ENCODE measurements at regions not wholly inside any gene's neighbourhood (a gene's known extent, or its start where the extent isn't known, plus 50 kb on each side); places are given as distances from the start of the nearest gene placed in this dataset.

GRCh38 chr20:12072954-12073264 lies 155.2 kb downstream of the BTBD3 start:
- H3K36me3 Mint-ChIP-seq (ENCODE audit: low read depth, unreplicated experiment): no peaks in the 10 kb centered on the region
- no peak for FAIRE-seq
- peaks cover 4% of the 10 kb centered on the region for H3K4me1 ChIP-seq (ENCODE audit: insufficient read depth, low read length)

DNA sequence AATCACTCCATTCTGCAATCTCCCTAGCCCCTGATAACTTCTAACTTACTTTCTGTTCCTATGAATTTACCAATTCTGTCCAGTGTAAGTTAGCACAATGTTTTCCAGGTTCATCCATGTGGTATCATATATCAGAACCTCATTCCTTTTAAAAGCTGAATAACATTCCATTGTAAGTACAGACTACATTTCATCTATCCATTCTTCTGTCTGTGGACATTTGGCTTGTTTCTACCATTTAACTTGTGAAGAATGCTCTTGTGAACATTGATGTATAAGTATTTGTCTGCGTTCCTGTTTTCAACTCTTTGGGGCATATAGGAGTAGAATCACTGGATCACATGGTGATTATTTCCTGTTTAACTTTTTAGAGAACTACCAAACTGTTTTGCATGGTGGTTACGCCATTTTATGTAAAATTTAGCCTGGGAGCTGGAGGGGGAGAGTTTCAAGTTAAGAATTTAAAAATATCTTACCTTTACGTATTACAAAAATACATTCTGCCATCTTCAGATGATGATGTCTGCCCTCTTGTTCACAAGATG lies 156.5 kb downstream of the BTBD3 start:
- Histone ChIP-seq H3K36me3 (ENCODE audit: insufficient read depth, low read length) (no peaks in the 10 kb centered on the region), H3K27me3 (ENCODE audit: insufficient read depth, low read length) (no peaks in the 10 kb centered on the region), H3K79me2 (ENCODE audit: insufficient read depth, low read length) (no peaks in the 10 kb centered on the region), H3K27ac (ENCODE audit: low read depth, low read length) (no peak overlapping the region), H3K9me3 (ENCODE audit: insufficient read depth, low read depth, low read length) (no peaks in the 10 kb centered on the region), H3K9ac (ENCODE audit: low read length) (no peak overlapping the region), H2AFZ (ENCODE audit: low read depth, low read length) (no peak overlapping the region), H3K4me1 (ENCODE audit: insufficient read depth, low read length) (no peaks in the 10 kb centered on the region), H3K4me2 (ENCODE audit: low read length) (no peak overlapping the region), H4K20me1 (ENCODE audit: insufficient read depth, low read length) (no peaks in the 10 kb centered on the region), H3K4me3 (ENCODE audit: insufficient read depth, low read depth, low read length) (no peak overlapping the region)
- Mint-ChIP-seq H3K27me3 (ENCODE audit: low read depth, unreplicated experiment) (no peaks in the 10 kb centered on the region), H3K36me3 (ENCODE audit: low read depth, unreplicated experiment) (no peaks in the 10 kb centered on the region), H3K9me3 (ENCODE audit: unreplicated experiment) (peaks cover 6% of the 10 kb centered on the region), H3K4me3 (ENCODE audit: unreplicated experiment) (no peak overlapping the region), H3K27ac (ENCODE audit: unreplicated experiment) (no peak overlapping the region), H3K4me1 (ENCODE audit: low read depth, unreplicated experiment) (peaks cover 6% of the 10 kb centered on the region)
- FAIRE-seq (no peak), DNase-seq (ENCODE audit: low read depth) (no peak)
- TF ChIP-seq, protein P1, sequence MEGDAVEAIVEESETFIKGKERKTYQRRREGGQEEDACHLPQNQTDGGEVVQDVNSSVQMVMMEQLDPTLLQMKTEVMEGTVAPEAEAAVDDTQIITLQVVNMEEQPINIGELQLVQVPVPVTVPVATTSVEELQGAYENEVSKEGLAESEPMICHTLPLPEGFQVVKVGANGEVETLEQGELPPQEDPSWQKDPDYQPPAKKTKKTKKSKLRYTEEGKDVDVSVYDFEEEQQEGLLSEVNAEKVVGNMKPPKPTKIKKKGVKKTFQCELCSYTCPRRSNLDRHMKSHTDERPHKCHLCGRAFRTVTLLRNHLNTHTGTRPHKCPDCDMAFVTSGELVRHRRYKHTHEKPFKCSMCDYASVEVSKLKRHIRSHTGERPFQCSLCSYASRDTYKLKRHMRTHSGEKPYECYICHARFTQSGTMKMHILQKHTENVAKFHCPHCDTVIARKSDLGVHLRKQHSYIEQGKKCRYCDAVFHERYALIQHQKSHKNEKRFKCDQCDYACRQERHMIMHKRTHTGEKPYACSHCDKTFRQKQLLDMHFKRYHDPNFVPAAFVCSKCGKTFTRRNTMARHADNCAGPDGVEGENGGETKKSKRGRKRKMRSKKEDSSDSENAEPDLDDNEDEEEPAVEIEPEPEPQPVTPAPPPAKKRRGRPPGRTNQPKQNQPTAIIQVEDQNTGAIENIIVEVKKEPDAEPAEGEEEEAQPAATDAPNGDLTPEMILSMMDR (IDR thresholded peaks at IDR 0.05; ENCODE audit: insufficient read depth, low read depth, low read length): no peak

More at GRCh38 chr20:12072954-12073264, 155.2 kb downstream of the BTBD3 start:
- Histone ChIP-seq H3K4me3 (ENCODE audit: insufficient read depth, low read depth, low read length) (no peak overlapping the region), H3K27me3 (ENCODE audit: insufficient read depth, low read length) (no peaks in the 10 kb centered on the region), H3K4me2 (ENCODE audit: low read length) (peak overlapping the region; percentile 18), H3K9me3 (ENCODE audit: insufficient read depth, low read depth, low read length) (no peaks in the 10 kb centered on the region), H4K20me1 (ENCODE audit: insufficient read depth, low read length) (no peaks in the 10 kb centered on the region), H2AFZ (ENCODE audit: low read depth, low read length) (no peak overlapping the region), H3K36me3 (ENCODE audit: insufficient read depth, low read length) (no peaks in the 10 kb centered on the region), H3K9ac (ENCODE audit: low read length) (no peak overlapping the region), H3K79me2 (ENCODE audit: insufficient read depth, low read length) (no peaks in the 10 kb centered on the region), H3K27ac (ENCODE audit: low read depth, low read length) (no peak overlapping the region)
- H3K27ac Mint-ChIP-seq (ENCODE audit: unreplicated experiment): no peak overlapping the region
- DNase-seq (ENCODE audit: low read depth): peak; percentile 38
- H3K27me3 Mint-ChIP-seq (ENCODE audit: low read depth, unreplicated experiment): no peaks in the 10 kb centered on the region
- TF ChIP-seq, protein P1 (IDR thresholded peaks at IDR 0.05; ENCODE audit: insufficient read depth, low read depth, low read length): no peak
- peaks cover 12% of the 10 kb centered on the region for H3K4me1 Mint-ChIP-seq (ENCODE audit: low read depth, unreplicated experiment)
- H3K4me3 Mint-ChIP-seq (ENCODE audit: unreplicated experiment): no peak overlapping the region
- peaks cover 6% of the 10 kb centered on the region for H3K9me3 Mint-ChIP-seq (ENCODE audit: unreplicated experiment)

DNA sequence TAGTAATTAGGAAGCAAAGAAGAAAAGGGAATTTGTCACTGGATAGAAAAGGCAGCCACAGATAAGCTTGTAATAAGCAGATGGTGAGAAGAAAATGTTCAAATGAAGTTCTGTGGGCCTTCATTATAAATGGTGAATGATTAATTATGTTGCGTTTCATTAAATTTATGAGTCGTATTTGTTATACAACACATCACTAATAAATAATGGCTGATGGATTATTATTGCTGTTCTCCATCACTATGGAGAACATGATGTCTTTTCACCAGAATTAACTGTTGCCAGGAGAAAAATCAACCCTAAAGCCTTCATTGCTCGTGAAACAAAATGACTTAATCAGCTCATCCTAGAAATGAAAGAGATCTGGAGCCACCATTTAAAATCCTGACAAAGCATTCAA lies 158.5 kb downstream of the BTBD3 start:
- no peak overlapping the region for H3K27ac Mint-ChIP-seq (ENCODE audit: unreplicated experiment)
- Histone ChIP-seq H3K4me3 (ENCODE audit: insufficient read depth, low read depth, low read length) (no peak overlapping the region), H3K36me3 (ENCODE audit: insufficient read depth, low read length) (no peaks in the 10 kb centered on the region), H3K27ac (ENCODE audit: low read depth, low read length) (no peak overlapping the region), H3K9ac (ENCODE audit: low read length) (no peak overlapping the region), H3K4me1 (ENCODE audit: insufficient read depth, low read length) (no peaks in the 10 kb centered on the region), H3K79me2 (ENCODE audit: insufficient read depth, low read length) (no peaks in the 10 kb centered on the region), H3K4me2 (ENCODE audit: low read length) (no peak overlapping the region), H4K20me1 (ENCODE audit: insufficient read depth, low read length) (no peaks in the 10 kb centered on the region), H2AFZ (ENCODE audit: low read depth, low read length) (no peak overlapping the region), H3K27me3 (ENCODE audit: insufficient read depth, low read length) (no peaks in the 10 kb centered on the region), H3K9me3 (ENCODE audit: insufficient read depth, low read depth, low read length) (no peaks in the 10 kb centered on the region)
- no peak for TF ChIP-seq EZH2 (IDR thresholded peaks at IDR 0.05; ENCODE audit: insufficient read depth, low read length)
- TF ChIP-seq, protein P1 (IDR thresholded peaks at IDR 0.05; ENCODE audit: insufficient read depth, low read depth, low read length): no peak
- DNase-seq (ENCODE audit: low read depth): no peak
- no peak overlapping the region for H3K4me3 Mint-ChIP-seq (ENCODE audit: unreplicated experiment)
- H3K9me3 Mint-ChIP-seq (ENCODE audit: unreplicated experiment): peaks cover 6% of the 10 kb centered on the region
- peaks cover 6% of the 10 kb centered on the region for H3K4me1 Mint-ChIP-seq (ENCODE audit: low read depth, unreplicated experiment)
- peaks cover 8% of the 10 kb centered on the region for H3K27me3 Mint-ChIP-seq (ENCODE audit: low read depth, unreplicated experiment)
- no peaks in the 10 kb centered on the region for H3K36me3 Mint-ChIP-seq (ENCODE audit: low read depth, unreplicated experiment)
- FAIRE-seq: no peak
